Central memory CD8-positive, alpha-beta T cell (primary cell): ENCODE measurements at regions not wholly inside any gene's neighbourhood (a gene's known extent, or its start where the extent isn't known, plus 50 kb on each side); places are given as distances from the start of the nearest gene placed in this dataset.
"Not testable (repeated sequence)": the region's sequence is repeated elsewhere in the genome, so short reads cannot be mapped to it uniquely, and the experiment has no call there.

Experiments
- ATAC-seq: fragments of 150-1000 bp; cut with Tn5 transposase; replicated peaks from 2 replicates; pipeline ENCODE4 v1.10.0; 2022; ENCODE audit warnings: mild to moderate bottlenecking, moderate FRiP score, moderate number of reproducible peaks; ENCODE audit not compliant: poor library complexity, severe bottlenecking; ENCODE audit errors: extremely low read depth
- DNase-seq, 2 donors: peaks; one replicate each; pipeline ENCODE4 v3.0.0; 2021; ENCODE audit warnings: low spot score in 2 of 2
- H3K27ac Mint-ChIP-seq: one replicate; pipeline ENCODE4 v1.8.0; 2022; ENCODE audit warnings: low read depth, mild to moderate bottlenecking, moderate library complexity, mixed read lengths
- H3K27me3 Mint-ChIP-seq: one replicate; pipeline ENCODE4 v1.8.0; 2022; ENCODE audit warnings: mixed read lengths
- H3K36me3 Mint-ChIP-seq: one replicate; pipeline ENCODE4 v1.8.0; 2022; ENCODE audit warnings: mild to moderate bottlenecking, moderate library complexity, mixed read lengths; ENCODE audit not compliant: insufficient read depth
- H3K4me1 Mint-ChIP-seq: one replicate; pipeline ENCODE4 v1.8.0; 2022; ENCODE audit warnings: mixed read lengths
- H3K4me3 Mint-ChIP-seq: one replicate; pipeline ENCODE4 v1.8.0; 2022; ENCODE audit warnings: mild to moderate bottlenecking, moderate library complexity, mixed read lengths
- H3K9me3 Mint-ChIP-seq: one replicate; pipeline ENCODE4 v1.8.0; 2022; ENCODE audit warnings: mixed read lengths

DNA sequence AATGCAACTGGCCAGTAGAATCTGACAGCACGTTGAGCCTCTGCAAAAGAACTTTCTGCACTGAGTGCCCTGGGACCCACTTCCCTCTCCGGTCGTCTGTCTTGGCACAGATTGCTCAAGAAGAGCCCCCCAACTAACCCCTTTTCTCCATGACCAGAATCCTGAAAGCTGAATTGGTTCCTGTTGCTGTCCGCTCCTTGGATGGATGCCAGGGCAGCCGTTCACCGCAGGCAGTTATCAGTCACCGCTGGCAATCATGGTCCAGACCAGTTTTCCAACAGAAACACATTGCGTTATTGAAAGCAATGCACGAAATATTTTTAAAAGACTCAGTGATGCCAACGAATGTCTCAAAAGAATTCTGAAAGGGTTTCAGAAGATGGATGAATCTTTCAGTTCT lies 733.7 kb upstream of the FRG1 start:
- H3K4me3 Mint-ChIP-seq = no peak overlapping the region
- peaks cover 5% of the 10 kb centered on the region for H3K4me1 Mint-ChIP-seq
- ATAC-seq = no peak
- H3K36me3 Mint-ChIP-seq = no peaks in the 10 kb centered on the region
- peaks cover 15% of the 10 kb centered on the region for H3K9me3 Mint-ChIP-seq
- no peak overlapping the region for H3K27ac Mint-ChIP-seq
- H3K27me3 Mint-ChIP-seq = no peaks in the 10 kb centered on the region
- DNase-seq = no peak

- DNase-seq = no peak
- no peaks in the 10 kb centered on the region for H3K4me1 Mint-ChIP-seq
- peaks cover 19% of the 10 kb centered on the region for H3K9me3 Mint-ChIP-seq
- no peak overlapping the region for H3K27ac Mint-ChIP-seq
- ATAC-seq = no peak
- no peak overlapping the region for H3K4me3 Mint-ChIP-seq
- no peaks in the 10 kb centered on the region for H3K27me3 Mint-ChIP-seq
- no peaks in the 10 kb centered on the region for H3K36me3 Mint-ChIP-seq
Observed at GRCh38 chr4:189207872-189208271, 732.8 kb upstream of the FRG1 start.

- no peaks in the 10 kb centered on the region for H3K27me3 Mint-ChIP-seq
- H3K4me3 Mint-ChIP-seq = no peak overlapping the region
- H3K27ac Mint-ChIP-seq = no peak overlapping the region
- H3K36me3 Mint-ChIP-seq = no peaks in the 10 kb centered on the region
- DNase-seq = no peak
- peaks cover 19% of the 10 kb centered on the region for H3K9me3 Mint-ChIP-seq
- H3K4me1 Mint-ChIP-seq = no peaks in the 10 kb centered on the region
- ATAC-seq = no peak
Observed at GRCh38 chr4:189215574-189215973, 725.1 kb upstream of the FRG1 start.

- H3K4me3 Mint-ChIP-seq = no peak overlapping the region
- ATAC-seq (no peak), DNase-seq (no peak)
- peaks cover 11% of the 10 kb centered on the region for H3K9me3 Mint-ChIP-seq
- H3K27me3 Mint-ChIP-seq = no peaks in the 10 kb centered on the region
- no peak overlapping the region for H3K27ac Mint-ChIP-seq
- H3K4me1 Mint-ChIP-seq = no peaks in the 10 kb centered on the region
- H3K36me3 Mint-ChIP-seq = no peaks in the 10 kb centered on the region
Observed at GRCh38 chr4:189221691-189222090, 719.0 kb upstream of the FRG1 start.

DNA sequence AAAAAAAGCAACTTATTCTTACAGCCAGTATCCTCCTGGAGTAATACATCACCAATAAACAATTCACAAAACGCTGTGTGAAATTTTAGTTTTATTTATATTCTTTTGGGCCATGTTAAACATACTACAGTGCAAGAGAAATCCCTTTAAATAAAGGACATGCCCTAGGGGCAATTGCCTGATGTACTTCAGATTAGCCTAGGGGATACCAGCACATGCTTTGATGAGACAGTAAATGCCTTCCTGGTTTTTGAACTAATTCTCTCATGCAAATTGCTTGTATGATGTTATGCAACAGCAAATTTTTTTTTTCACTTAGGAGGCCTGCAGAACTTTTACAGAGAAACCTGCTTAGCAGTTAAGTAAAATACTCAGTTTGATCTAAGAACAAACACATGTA lies 711.9 kb upstream of the FRG1 start:
- no peak overlapping the region for H3K4me3 Mint-ChIP-seq
- ATAC-seq = no peak
- peaks cover 6% of the 10 kb centered on the region for H3K9me3 Mint-ChIP-seq
- no peaks in the 10 kb centered on the region for H3K27me3 Mint-ChIP-seq
- no peak overlapping the region for H3K27ac Mint-ChIP-seq
- H3K36me3 Mint-ChIP-seq = no peaks in the 10 kb centered on the region
- no peak for DNase-seq
- no peaks in the 10 kb centered on the region for H3K4me1 Mint-ChIP-seq

DNA sequence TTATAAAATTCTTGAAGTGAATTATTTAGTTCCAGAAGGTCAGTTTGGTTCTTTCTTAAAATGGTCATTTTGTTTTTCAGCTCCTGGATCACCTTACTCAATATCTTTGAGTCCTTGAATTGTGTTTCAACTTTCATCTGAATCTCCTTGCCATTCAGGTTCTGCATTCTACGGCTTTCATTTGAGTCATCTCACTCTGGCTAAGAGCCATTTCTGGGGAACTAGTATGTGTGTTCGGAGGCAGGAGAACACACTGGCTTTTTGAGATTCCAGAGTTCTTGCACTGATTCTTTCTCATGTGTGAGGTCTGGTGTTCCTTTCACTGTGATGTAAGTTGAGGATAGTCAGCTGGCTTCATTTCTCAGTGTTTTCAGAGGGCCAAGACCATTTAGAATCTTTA lies 708.4 kb upstream of the FRG1 start:
- H3K4me1 Mint-ChIP-seq = no peaks in the 10 kb centered on the region
- ATAC-seq (no peak), DNase-seq (no peak)
- H3K27me3 Mint-ChIP-seq = no peaks in the 10 kb centered on the region
- H3K27ac Mint-ChIP-seq = no peak overlapping the region
- H3K9me3 Mint-ChIP-seq = no peaks in the 10 kb centered on the region
- no peaks in the 10 kb centered on the region for H3K36me3 Mint-ChIP-seq
- no peak overlapping the region for H3K4me3 Mint-ChIP-seq

GRCh38 chr4:189233754-189234153 lies 706.9 kb upstream of the FRG1 start:
- not testable (repeated sequence) for H3K27ac Mint-ChIP-seq, H3K36me3 Mint-ChIP-seq, H3K4me3 Mint-ChIP-seq, H3K27me3 Mint-ChIP-seq, H3K9me3 Mint-ChIP-seq, H3K4me1 Mint-ChIP-seq, ATAC-seq
- peak in 1 of 2 donors; percentile 64 for DNase-seq

- not testable (repeated sequence) for H3K36me3 Mint-ChIP-seq, H3K27ac Mint-ChIP-seq, H3K4me1 Mint-ChIP-seq, H3K9me3 Mint-ChIP-seq, H3K4me3 Mint-ChIP-seq, ATAC-seq, H3K27me3 Mint-ChIP-seq
- DNase-seq = peak in 1 of 2 donors; percentile 41
Observed at GRCh38 chr4:189234948-189235347, 705.7 kb upstream of the FRG1 start.

DNA sequence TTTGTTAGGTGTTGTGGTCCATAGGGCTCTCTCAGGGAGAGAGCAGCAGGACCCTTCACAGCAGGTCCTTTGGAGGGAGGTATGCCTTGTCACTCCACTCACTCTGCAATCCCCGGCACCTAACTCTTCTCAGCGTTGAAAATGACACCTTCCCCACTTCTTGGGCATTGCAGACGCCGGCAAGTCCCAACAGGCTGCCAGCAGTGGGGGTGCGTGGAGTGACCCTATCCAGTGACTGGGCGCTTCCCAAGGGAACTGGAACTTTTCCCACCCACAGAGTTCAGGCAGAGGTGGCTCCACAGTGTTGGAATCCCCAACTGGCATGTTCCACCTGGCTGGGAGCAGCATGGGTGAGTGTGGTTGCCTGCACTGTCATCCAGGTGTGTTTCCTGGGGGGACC lies 705.1 kb upstream of the FRG1 start:
- Mint-ChIP-seq H3K9me3 (peaks cover 6% of the 10 kb centered on the region), H3K27ac (no peak overlapping the region), H3K4me3 (no peak overlapping the region), H3K27me3 (no peaks in the 10 kb centered on the region), H3K36me3 (no peaks in the 10 kb centered on the region), H3K4me1 (no peaks in the 10 kb centered on the region)
- no peak for ATAC-seq
- no peak for DNase-seq

DNA sequence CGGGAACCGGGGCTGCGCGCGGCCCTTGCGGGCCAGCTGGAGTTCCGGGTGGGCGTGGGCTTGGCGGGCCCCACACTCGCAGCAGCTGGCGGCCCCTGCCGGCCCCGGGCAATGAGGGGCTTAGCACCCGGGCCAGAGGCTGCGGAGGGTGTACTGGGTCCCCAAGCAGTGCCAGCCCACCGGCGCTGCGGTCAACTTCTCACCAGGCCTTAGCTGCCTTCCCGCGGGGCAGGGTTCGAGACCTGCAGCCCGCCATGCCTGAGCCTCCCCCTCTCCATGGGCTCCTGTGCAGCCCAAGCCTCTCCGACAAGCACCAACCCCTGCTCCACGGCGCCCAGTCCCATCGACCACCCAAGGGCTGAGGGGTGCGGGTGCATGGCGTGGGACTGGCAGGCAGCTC lies 704.4 kb upstream of the FRG1 start:
- not testable (repeated sequence) for H3K4me1 Mint-ChIP-seq, H3K4me3 Mint-ChIP-seq, DNase-seq, H3K27me3 Mint-ChIP-seq, H3K9me3 Mint-ChIP-seq, H3K36me3 Mint-ChIP-seq, ATAC-seq, H3K27ac Mint-ChIP-seq

GRCh38 chr4:189237340-189237739 lies 703.3 kb upstream of the FRG1 start:
- H3K9me3 Mint-ChIP-seq = peaks cover 6% of the 10 kb centered on the region
- no peaks in the 10 kb centered on the region for H3K36me3 Mint-ChIP-seq
- no peaks in the 10 kb centered on the region for H3K4me1 Mint-ChIP-seq
- no peak overlapping the region for H3K4me3 Mint-ChIP-seq
- ATAC-seq = no peak
- no peak for DNase-seq
- no peak overlapping the region for H3K27ac Mint-ChIP-seq
- no peaks in the 10 kb centered on the region for H3K27me3 Mint-ChIP-seq

DNA sequence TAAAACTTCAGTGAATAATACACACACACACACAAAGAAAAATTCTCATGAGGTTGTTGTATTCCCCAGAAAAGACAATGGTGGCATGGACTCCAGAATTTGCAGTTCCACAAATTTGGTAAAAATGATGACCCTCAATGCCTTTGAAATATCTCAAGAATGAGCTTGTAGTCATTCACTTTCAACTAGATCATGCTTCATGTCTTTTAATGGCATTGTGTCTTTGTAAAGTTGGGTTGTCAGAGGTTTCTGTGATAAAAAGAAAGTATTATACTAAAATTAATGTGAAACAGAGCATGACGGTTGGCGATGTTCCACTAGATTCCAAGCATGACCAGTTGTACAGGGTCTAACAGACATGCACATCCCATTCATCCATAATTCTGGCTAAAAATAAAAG lies 685.0 kb upstream of the FRG1 start:
- H3K27me3 Mint-ChIP-seq = no peaks in the 10 kb centered on the region
- H3K36me3 Mint-ChIP-seq = no peaks in the 10 kb centered on the region
- no peak for DNase-seq
- no peak overlapping the region for H3K4me3 Mint-ChIP-seq
- H3K27ac Mint-ChIP-seq = no peak overlapping the region
- H3K9me3 Mint-ChIP-seq = peaks cover 17% of the 10 kb centered on the region
- ATAC-seq = no peak
- no peaks in the 10 kb centered on the region for H3K4me1 Mint-ChIP-seq

- H3K36me3 Mint-ChIP-seq = peaks cover 4% of the 10 kb centered on the region
- peaks cover 35% of the 10 kb centered on the region for H3K9me3 Mint-ChIP-seq
- no peaks in the 10 kb centered on the region for H3K4me1 Mint-ChIP-seq
- H3K4me3 Mint-ChIP-seq = no peak overlapping the region
- ATAC-seq (no peak), DNase-seq (no peak)
- no peaks in the 10 kb centered on the region for H3K27me3 Mint-ChIP-seq
- H3K27ac Mint-ChIP-seq = no peak overlapping the region
Observed at GRCh38 chr4:189261475-189261874, 679.2 kb upstream of the FRG1 start.

GRCh38 chr4:189265515-189265914 lies 675.2 kb upstream of the FRG1 start:
- no peak overlapping the region for H3K27ac Mint-ChIP-seq
- no peaks in the 10 kb centered on the region for H3K27me3 Mint-ChIP-seq
- H3K4me1 Mint-ChIP-seq = no peaks in the 10 kb centered on the region
- no peak for ATAC-seq
- peaks cover 4% of the 10 kb centered on the region for H3K36me3 Mint-ChIP-seq
- peaks cover 37% of the 10 kb centered on the region for H3K9me3 Mint-ChIP-seq
- H3K4me3 Mint-ChIP-seq = no peak overlapping the region
- no peak for DNase-seq
